ENCODE measurements at regions not wholly inside any gene's neighbourhood (a gene's known extent, or its start where the extent isn't known, plus 50 kb on each side); places are given as distances from the start of the nearest gene placed in this dataset.

GRCh38 chr16:85327731-85328675 lies 215.7 kb upstream of the CIBAR2 start:
- Histone ChIP-seq H3K4me1 (peaks cover 31% of the 10 kb centered on the region), H3K27me3 (ENCODE audit: low read depth) (peaks cover 18% of the 10 kb centered on the region), H3K36me3 (no peaks in the 10 kb centered on the region), H3K9me3 (no peaks in the 10 kb centered on the region), H3K4me3 (no peak overlapping the region), H3K27ac (no peak overlapping the region)
- ATAC-seq (peak in 1 of 2 donors; percentile 14), DNase-seq (no peak)
- intact Hi-C loops (cut with DNase I), result no loop called here
- TF ChIP-seq, protein P1, sequence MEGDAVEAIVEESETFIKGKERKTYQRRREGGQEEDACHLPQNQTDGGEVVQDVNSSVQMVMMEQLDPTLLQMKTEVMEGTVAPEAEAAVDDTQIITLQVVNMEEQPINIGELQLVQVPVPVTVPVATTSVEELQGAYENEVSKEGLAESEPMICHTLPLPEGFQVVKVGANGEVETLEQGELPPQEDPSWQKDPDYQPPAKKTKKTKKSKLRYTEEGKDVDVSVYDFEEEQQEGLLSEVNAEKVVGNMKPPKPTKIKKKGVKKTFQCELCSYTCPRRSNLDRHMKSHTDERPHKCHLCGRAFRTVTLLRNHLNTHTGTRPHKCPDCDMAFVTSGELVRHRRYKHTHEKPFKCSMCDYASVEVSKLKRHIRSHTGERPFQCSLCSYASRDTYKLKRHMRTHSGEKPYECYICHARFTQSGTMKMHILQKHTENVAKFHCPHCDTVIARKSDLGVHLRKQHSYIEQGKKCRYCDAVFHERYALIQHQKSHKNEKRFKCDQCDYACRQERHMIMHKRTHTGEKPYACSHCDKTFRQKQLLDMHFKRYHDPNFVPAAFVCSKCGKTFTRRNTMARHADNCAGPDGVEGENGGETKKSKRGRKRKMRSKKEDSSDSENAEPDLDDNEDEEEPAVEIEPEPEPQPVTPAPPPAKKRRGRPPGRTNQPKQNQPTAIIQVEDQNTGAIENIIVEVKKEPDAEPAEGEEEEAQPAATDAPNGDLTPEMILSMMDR (IDR thresholded peaks at IDR 0.05), result no peak

GRCh38 chr16:85328676-85329058 lies 216.4 kb upstream of the CIBAR2 start:
- ATAC-seq, result no peak
- Histone ChIP-seq H3K4me1 (peaks cover 27% of the 10 kb centered on the region), H3K4me3 (no peak overlapping the region), H3K27ac (no peak overlapping the region), H3K27me3 (ENCODE audit: low read depth) (peaks cover 18% of the 10 kb centered on the region), H3K9me3 (no peaks in the 10 kb centered on the region), H3K36me3 (no peaks in the 10 kb centered on the region)
- no peak for DNase-seq
- TF ChIP-seq, protein P1 (IDR thresholded peaks at IDR 0.05), result no peak
- intact Hi-C loops (cut with DNase I), result no loop called here

DNA sequence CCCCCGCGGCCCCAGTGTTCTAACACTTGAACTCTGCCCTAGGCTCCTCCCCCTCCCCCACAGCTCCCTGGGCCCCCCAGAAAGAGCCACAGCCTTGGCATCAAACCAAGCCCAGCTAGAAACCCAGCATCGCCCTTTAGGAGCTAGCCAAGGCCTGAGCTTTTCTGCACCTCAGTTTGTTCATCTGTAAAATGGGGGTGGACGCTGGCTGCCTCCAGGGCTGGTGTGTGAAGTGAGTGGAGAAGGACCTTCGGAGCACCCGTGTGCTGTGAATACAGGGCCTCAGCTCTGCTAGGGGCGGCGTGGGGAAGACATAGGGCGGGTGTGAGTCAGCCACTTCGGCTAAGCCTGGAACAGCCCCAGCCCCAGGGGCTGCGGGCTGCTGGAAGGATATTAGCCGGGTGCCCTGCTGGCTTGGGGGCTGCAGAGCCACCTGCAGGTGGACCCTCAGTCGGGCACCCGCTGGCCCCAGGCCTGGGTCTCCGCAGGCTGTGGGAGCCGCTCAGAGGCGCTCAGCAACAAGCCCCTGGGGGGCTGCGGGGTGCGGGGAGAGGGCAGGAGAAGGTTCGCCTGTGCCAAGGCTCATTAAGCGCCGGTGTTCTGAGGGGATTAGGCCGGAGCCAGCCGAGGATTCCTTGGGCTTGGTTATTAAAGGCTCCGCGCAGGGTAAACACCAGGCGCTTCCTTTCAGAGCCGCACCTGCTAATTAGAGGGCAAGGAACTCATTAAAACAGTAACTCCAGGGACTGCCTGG lies 217.0 kb upstream of the CIBAR2 start:
- Histone ChIP-seq H3K4me1 (peaks cover 27% of the 10 kb centered on the region), H3K27me3 (ENCODE audit: low read depth) (peaks cover 18% of the 10 kb centered on the region), H3K4me3 (no peak overlapping the region), H3K36me3 (no peaks in the 10 kb centered on the region), H3K27ac (no peak overlapping the region), H3K9me3 (no peaks in the 10 kb centered on the region)
- no peak for DNase-seq
- intact Hi-C loops (cut with DNase I), result no loop called here
- ATAC-seq, result peak in 1 of 2 donors; percentile 6
- TF ChIP-seq, protein P1 (IDR thresholded peaks at IDR 0.05), result no peak

- ATAC-seq (no peak), DNase-seq (no peak)
- no peak overlapping the region for H3K27ac ChIP-seq
Measured at GRCh38 chr16:85330006-85330693, 217.9 kb upstream of the CIBAR2 start.

More at GRCh38 chr16:85330006-85330693, 217.9 kb upstream of the CIBAR2 start:
- H3K27me3 ChIP-seq (ENCODE audit: low read depth), result peaks cover 18% of the 10 kb centered on the region
- TF ChIP-seq, protein P1 (IDR thresholded peaks at IDR 0.05), result no peak
- H3K4me3 ChIP-seq, result no peak overlapping the region
- H3K9me3 ChIP-seq, result no peaks in the 10 kb centered on the region
- intact Hi-C loops (cut with DNase I), result no loop called here
- no peaks in the 10 kb centered on the region for H3K36me3 ChIP-seq
- H3K4me1 ChIP-seq, result peaks cover 29% of the 10 kb centered on the region

Data from lower lobe of right lung (tissue), 2 donors.